Calu3 (cell line): ENCODE measurements at regions not wholly inside any gene's neighbourhood (a gene's known extent, or its start where the extent isn't known, plus 50 kb on each side); places are given as distances from the start of the nearest gene placed in this dataset.
A peak's percentile ranks its signal among the peaks of the same experiment; 100 is the strongest.

ENCODE experiments used
- BruUV-seq: library from RNA; stranded (reverse); fragments of 400-500 nt; replicated peaks from 2 replicates; lab custom pipeline; 2021; lab: Mats Ljungman, UMichigan
- CTCF ChIA-PET: fragments of 300-600 bp; sonication (Branson Sonifier 250); formaldehyde crosslinking; loops from one replicate; lab custom pipeline; 2022; ENCODE audit warnings: antibody characterized with exemption; lab: Charles Lee
- DNase-seq: peaks from one replicate; pipeline ENCODE4 v3.0.0; 2022
- H3K27ac Mint-ChIP-seq: one replicate; pipeline ENCODE4 v1.8.0; 2022; ENCODE audit warnings: mixed read lengths; ENCODE audit not compliant: unreplicated experiment
- H3K27me3 Mint-ChIP-seq: one replicate; pipeline ENCODE4 v1.8.0; 2022; ENCODE audit warnings: mixed read lengths; ENCODE audit not compliant: unreplicated experiment
- H3K36me3 Mint-ChIP-seq: one replicate; pipeline ENCODE4 v1.8.0; 2022; ENCODE audit warnings: mild to moderate bottlenecking, moderate library complexity, mixed read lengths; ENCODE audit not compliant: insufficient read depth, unreplicated experiment
- H3K4me1 Mint-ChIP-seq: one replicate; pipeline ENCODE4 v1.8.0; 2022; ENCODE audit warnings: mild to moderate bottlenecking, low read depth, mixed read lengths; ENCODE audit not compliant: unreplicated experiment
- H3K4me3 Mint-ChIP-seq: one replicate; pipeline ENCODE4 v1.8.0; 2022; ENCODE audit warnings: mild to moderate bottlenecking, low read depth, moderate library complexity, mixed read lengths; ENCODE audit not compliant: unreplicated experiment
- H3K9me3 Mint-ChIP-seq: one replicate; pipeline ENCODE4 v1.8.0; 2022; ENCODE audit warnings: low read depth, mixed read lengths; ENCODE audit not compliant: unreplicated experiment
- CTCF ChIP-seq: fragments of 200-600 bp; IDR thresholded peaks from one replicate; pipeline ENCODE4 v1.8.0; 2022; ENCODE audit warnings: antibody characterized with exemption; ENCODE audit not compliant: unreplicated experiment
- intact Hi-C: fragments of 100-400 bp; cut with micrococcal nuclease; formaldehyde crosslinking; loops from one replicate; pipeline ENCODE4 v1.10.0; 2022; ENCODE audit not compliant: unreplicated experiment

- Mint-ChIP-seq H3K27ac (no peak overlapping the region), H3K9me3 (no peaks in the 10 kb centered on the region), H3K27me3 (no peaks in the 10 kb centered on the region), H3K4me1 (no peaks in the 10 kb centered on the region), H3K4me3 (no peak overlapping the region), H3K36me3 (no peaks in the 10 kb centered on the region)
- CTCF ChIA-PET: interaction anchor here (0.7 kb wide), 3 partner anchors 26 to 379 kb away, joined by 3 to 6 read pairs (median 4); no protein-coding TSS in a partner anchor
- no peak for DNase-seq
- intact Hi-C loops: no loop called here
- BruUV-seq: no TSS peak
- no peak for TF ChIP-seq CTCF
Measured at GRCh38 chr22:27222178-27222577, 564.8 kb downstream of the MIAT start.

DNA sequence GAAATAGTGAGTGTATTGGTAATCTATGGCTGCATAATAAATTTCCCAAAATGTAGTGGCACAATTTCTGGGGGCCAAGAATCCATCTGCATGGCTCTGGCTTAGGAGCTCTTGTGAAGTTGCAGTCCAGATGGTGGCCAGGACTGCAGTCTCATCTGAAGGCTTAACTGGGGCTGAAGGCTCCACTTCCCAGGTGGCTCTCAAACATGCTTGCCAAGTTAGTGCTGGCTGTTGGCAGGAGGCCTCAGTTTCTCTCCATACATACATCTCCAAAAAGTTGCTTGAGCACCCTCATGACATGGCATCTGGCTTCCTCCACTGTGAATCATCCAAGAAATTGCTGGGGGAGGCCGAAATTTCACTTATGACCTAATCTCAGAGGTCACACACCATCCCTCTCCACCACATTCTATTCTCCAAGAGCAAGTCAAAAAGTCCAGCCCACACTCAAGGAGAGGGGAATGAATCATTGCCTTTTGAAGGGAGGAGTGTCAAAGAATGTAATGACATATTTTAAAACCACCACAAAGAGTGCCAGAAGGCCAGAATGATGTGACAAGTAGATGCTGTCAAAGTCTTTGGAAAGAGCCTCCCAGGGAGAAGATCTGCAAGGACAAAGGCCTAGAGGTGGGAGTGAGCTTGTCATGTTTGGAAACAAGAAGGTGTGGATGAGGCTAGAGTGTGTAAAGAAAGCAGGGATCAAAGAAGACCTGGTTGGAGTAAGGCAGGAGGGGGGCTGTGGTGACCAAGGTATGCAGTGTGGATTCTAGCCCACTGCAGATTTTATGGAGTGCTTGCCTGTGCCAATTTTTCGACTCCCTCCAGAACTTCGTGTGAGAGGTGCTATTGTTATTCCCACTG lies 566.2 kb downstream of the MIAT start:
- DNase-seq: peak; percentile 11
- no peak overlapping the region for H3K27ac Mint-ChIP-seq
- CTCF ChIA-PET: no interaction called here

DNA sequence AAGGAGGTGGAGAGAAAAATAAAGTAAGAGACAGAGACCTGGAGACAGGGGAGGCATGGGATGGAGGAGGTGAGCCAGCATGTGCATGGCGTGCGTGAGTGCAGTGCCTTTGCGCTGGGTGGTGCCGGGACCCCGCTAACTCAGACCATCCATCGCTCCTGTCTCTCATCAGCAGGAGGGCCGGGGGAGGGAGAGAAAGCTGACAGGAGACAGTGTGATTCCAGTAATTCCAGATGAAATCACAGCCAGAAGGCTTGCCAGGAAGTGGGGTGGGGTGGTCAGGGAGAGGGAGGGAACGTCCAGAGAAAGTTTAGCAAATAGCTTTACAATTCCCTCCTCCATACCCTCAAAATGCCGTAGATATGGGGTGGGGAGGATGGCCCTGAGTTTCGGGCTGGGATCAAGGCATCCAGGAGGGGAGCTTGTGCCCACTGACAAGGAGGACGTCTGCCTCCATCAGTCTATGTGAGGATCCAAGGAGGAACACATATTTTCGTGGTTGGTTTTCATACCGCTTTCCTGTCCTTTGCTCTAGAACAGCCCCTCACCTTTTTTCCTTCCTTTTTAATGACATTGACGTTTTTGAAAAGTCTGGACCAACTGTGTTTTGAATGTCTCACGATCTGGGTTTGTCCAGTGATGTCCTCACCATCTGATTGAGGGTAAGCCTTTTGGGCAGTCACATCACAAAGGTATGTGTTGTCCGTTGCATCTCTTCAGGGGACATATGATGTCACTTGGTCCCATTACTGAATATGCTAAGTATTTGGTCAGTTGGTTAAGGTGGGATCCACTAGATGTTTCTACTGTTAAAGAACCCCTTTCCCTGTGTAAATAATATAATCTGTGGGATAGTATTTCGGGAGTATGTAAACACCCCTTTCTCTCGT lies 567.3 kb downstream of the MIAT start:
- CTCF ChIA-PET: no interaction called here
- BruUV-seq: no TSS peak

More for the DNA sequence above, 566.2 kb downstream of the MIAT start:
- intact Hi-C loops: no loop called here
- Mint-ChIP-seq H3K9me3 (no peaks in the 10 kb centered on the region), H3K36me3 (no peaks in the 10 kb centered on the region), H3K27me3 (no peaks in the 10 kb centered on the region), H3K4me3 (no peak overlapping the region), H3K4me1 (no peaks in the 10 kb centered on the region)
- no TSS peak for BruUV-seq
- TF ChIP-seq CTCF: no peak

More for the DNA sequence above, 567.3 kb downstream of the MIAT start:
- no peak overlapping the region for H3K27ac Mint-ChIP-seq
- H3K4me1 Mint-ChIP-seq: no peaks in the 10 kb centered on the region
- no peaks in the 10 kb centered on the region for H3K27me3 Mint-ChIP-seq
- H3K4me3 Mint-ChIP-seq: no peak overlapping the region
- intact Hi-C loops: no loop called here
- no peaks in the 10 kb centered on the region for H3K36me3 Mint-ChIP-seq
- no peak for DNase-seq
- TF ChIP-seq CTCF: no peak
- no peaks in the 10 kb centered on the region for H3K9me3 Mint-ChIP-seq
